ENCODE measurements at regions not wholly inside any gene's neighbourhood (a gene's known extent, or its start where the extent isn't known, plus 50 kb on each side); places are given as distances from the start of the nearest gene placed in this dataset.

- no peak overlapping the region for H3K27ac ChIP-seq (ENCODE audit: low read depth in 1 of 3, low read length in 2 of 3)
- 50 to 58% (median 53%) methylated on average over 5 of the region's 5 CpGs for WGBS, 3 donors
- DNase-seq (no peak), FAIRE-seq (no peak)
- H3K36me3 ChIP-seq (ENCODE audit: control insufficient read depth in 3 of 3, insufficient read depth in 2 of 3, low read depth in 1 of 3, low read length in 3 of 3): no peaks in the 10 kb centered on the region
- no peaks in the 10 kb centered on the region for H3K9me3 ChIP-seq (ENCODE audit: control insufficient read depth in 2 of 2, insufficient read depth in 1 of 2, low read depth in 1 of 2, low read length in 1 of 2)
- H3K4me3 ChIP-seq (ENCODE audit: low read depth in 1 of 3, low read length in 3 of 3): no peak overlapping the region
- H3K27me3 ChIP-seq (ENCODE audit: control insufficient read depth in 3 of 3, insufficient read depth in 3 of 3, low read length in 3 of 3): no peaks in the 10 kb centered on the region
- no peaks in the 10 kb centered on the region for H3K4me1 ChIP-seq (ENCODE audit: control insufficient read depth in 3 of 3, insufficient read depth in 2 of 3, low read depth in 1 of 3, low read length in 2 of 3)
These were observed 84.2 kb upstream of the SLC4A7 start for GRCh38 chr3:27568393-27568792.

GRCh38 chr3:27567251-27567650, 83.1 kb upstream of the SLC4A7 start:
- Histone ChIP-seq H3K36me3 (ENCODE audit: control insufficient read depth in 3 of 3, insufficient read depth in 2 of 3, low read depth in 1 of 3, low read length in 3 of 3) (no peaks in the 10 kb centered on the region), H3K4me1 (ENCODE audit: control insufficient read depth in 3 of 3, insufficient read depth in 2 of 3, low read depth in 1 of 3, low read length in 2 of 3) (no peaks in the 10 kb centered on the region), H3K4me3 (ENCODE audit: low read depth in 1 of 3, low read length in 3 of 3) (no peak overlapping the region), H3K27me3 (ENCODE audit: control insufficient read depth in 3 of 3, insufficient read depth in 3 of 3, low read length in 3 of 3) (no peaks in the 10 kb centered on the region), H3K9me3 (ENCODE audit: control insufficient read depth in 2 of 2, insufficient read depth in 1 of 2, low read depth in 1 of 2, low read length in 1 of 2) (no peaks in the 10 kb centered on the region), H3K27ac (ENCODE audit: low read depth in 1 of 3, low read length in 2 of 3) (no peak overlapping the region)
- peak; percentile 61 to 68 for DNase-seq
- FAIRE-seq: no peak
- WGBS, 3 donors: 18 to 71% (median 60%) methylated on average over 1 of the region's 1 CpG

- WGBS, 3 donors: 85 to 96% (median 93%) methylated on average over 5 of the region's 5 CpGs
- Histone ChIP-seq H3K27ac (ENCODE audit: low read depth in 1 of 3, low read length in 2 of 3) (no peak overlapping the region), H3K9me3 (ENCODE audit: control insufficient read depth in 2 of 2, insufficient read depth in 1 of 2, low read depth in 1 of 2, low read length in 1 of 2) (no peaks in the 10 kb centered on the region), H3K36me3 (ENCODE audit: control insufficient read depth in 3 of 3, insufficient read depth in 2 of 3, low read depth in 1 of 3, low read length in 3 of 3) (no peaks in the 10 kb centered on the region), H3K27me3 (ENCODE audit: control insufficient read depth in 3 of 3, insufficient read depth in 3 of 3, low read length in 3 of 3) (no peaks in the 10 kb centered on the region), H3K4me1 (ENCODE audit: control insufficient read depth in 3 of 3, insufficient read depth in 2 of 3, low read depth in 1 of 3, low read length in 2 of 3) (no peaks in the 10 kb centered on the region), H3K4me3 (ENCODE audit: low read depth in 1 of 3, low read length in 3 of 3) (no peak overlapping the region)
- DNase-seq: no peak
- FAIRE-seq: no peak
These were observed 81.1 kb upstream of the SLC4A7 start for GRCh38 chr3:27565201-27565852.

DNA sequence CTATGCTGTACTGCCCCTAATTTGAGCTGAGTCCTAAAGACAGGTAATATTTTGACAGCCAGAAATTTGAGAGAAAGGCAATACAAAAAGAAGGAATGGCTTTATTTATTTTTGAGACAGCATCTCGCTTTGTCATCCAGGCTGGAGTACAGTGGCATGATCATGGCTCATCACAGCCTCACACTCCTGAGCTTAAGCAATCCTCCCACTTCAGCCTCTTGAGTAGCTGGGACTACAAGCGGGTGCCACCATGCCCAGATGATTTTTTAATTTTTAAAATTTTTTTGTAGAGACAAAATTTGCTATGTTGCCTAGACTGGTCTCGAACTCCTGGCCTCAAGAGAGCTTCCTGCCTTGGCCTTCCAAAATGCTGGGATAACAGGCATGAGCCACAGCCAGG, 77.4 kb upstream of the SLC4A7 start:
- Histone ChIP-seq H3K4me3 (ENCODE audit: low read depth in 1 of 3, low read length in 3 of 3) (no peak overlapping the region), H3K36me3 (ENCODE audit: control insufficient read depth in 3 of 3, insufficient read depth in 2 of 3, low read depth in 1 of 3, low read length in 3 of 3) (no peaks in the 10 kb centered on the region), H3K9me3 (ENCODE audit: control insufficient read depth in 2 of 2, insufficient read depth in 1 of 2, low read depth in 1 of 2, low read length in 1 of 2) (no peaks in the 10 kb centered on the region), H3K4me1 (ENCODE audit: control insufficient read depth in 3 of 3, insufficient read depth in 2 of 3, low read depth in 1 of 3, low read length in 2 of 3) (no peaks in the 10 kb centered on the region), H3K27ac (ENCODE audit: low read depth in 1 of 3, low read length in 2 of 3) (no peak overlapping the region), H3K27me3 (ENCODE audit: control insufficient read depth in 3 of 3, insufficient read depth in 3 of 3, low read length in 3 of 3) (no peaks in the 10 kb centered on the region)
- FAIRE-seq (no peak), DNase-seq (no peak)
- WGBS, 3 donors: 95 to 98% (median 96%) methylated on average over 3 of the region's 3 CpGs

DNA sequence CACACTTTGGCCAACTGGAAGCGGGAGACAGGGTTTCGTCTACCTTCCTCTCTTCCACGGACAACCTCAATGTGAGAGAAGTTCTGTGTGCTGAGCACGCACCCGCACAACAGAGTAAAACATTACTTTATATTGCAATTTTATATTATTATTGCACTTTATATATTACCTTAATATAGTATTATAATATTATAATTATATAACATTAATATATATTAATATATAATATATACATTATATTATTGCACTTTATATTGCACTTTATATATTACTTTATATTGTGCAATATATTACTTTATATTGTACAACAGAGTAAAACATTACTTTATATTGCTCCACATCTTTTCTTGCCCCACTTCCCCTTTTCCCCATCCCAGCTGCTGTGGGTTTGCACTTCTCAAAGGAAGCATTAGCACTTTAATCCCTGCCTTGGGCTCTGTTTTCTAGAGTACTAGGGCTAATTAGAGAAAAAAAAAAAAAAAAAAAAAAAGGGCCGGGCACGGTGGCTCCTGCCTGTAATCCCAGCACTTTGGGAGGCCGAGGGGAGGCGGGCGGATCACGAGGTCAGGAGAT, 76.4 kb upstream of the SLC4A7 start:
- Histone ChIP-seq H3K4me3 (ENCODE audit: low read depth in 1 of 3, low read length in 3 of 3) (no peak overlapping the region), H3K36me3 (ENCODE audit: control insufficient read depth in 3 of 3, insufficient read depth in 2 of 3, low read depth in 1 of 3, low read length in 3 of 3) (no peaks in the 10 kb centered on the region), H3K9me3 (ENCODE audit: control insufficient read depth in 2 of 2, insufficient read depth in 1 of 2, low read depth in 1 of 2, low read length in 1 of 2) (no peaks in the 10 kb centered on the region), H3K27me3 (ENCODE audit: control insufficient read depth in 3 of 3, insufficient read depth in 3 of 3, low read length in 3 of 3) (no peaks in the 10 kb centered on the region), H3K27ac (ENCODE audit: low read depth in 1 of 3, low read length in 2 of 3) (no peak overlapping the region), H3K4me1 (ENCODE audit: control insufficient read depth in 3 of 3, insufficient read depth in 2 of 3, low read depth in 1 of 3, low read length in 2 of 3) (no peaks in the 10 kb centered on the region)
- FAIRE-seq (no peak), DNase-seq (no peak)
- WGBS, 3 donors: 84 to 95% (median 84%) methylated on average over 8 to 11 of the region's 11 CpGs

- FAIRE-seq (no peak), DNase-seq (no peak)
- Histone ChIP-seq H3K27ac (ENCODE audit: low read depth in 1 of 3, low read length in 2 of 3) (no peak overlapping the region), H3K4me1 (ENCODE audit: control insufficient read depth in 3 of 3, insufficient read depth in 2 of 3, low read depth in 1 of 3, low read length in 2 of 3) (no peaks in the 10 kb centered on the region), H3K27me3 (ENCODE audit: control insufficient read depth in 3 of 3, insufficient read depth in 3 of 3, low read length in 3 of 3) (no peaks in the 10 kb centered on the region), H3K9me3 (ENCODE audit: control insufficient read depth in 2 of 2, insufficient read depth in 1 of 2, low read depth in 1 of 2, low read length in 1 of 2) (no peaks in the 10 kb centered on the region), H3K4me3 (ENCODE audit: low read depth in 1 of 3, low read length in 3 of 3) (no peak overlapping the region), H3K36me3 (ENCODE audit: control insufficient read depth in 3 of 3, insufficient read depth in 2 of 3, low read depth in 1 of 3, low read length in 3 of 3) (no peaks in the 10 kb centered on the region)
- WGBS, 3 donors: 50 to 75% (median 68%) methylated on average over 6 of the region's 6 CpGs
These were observed 75.7 kb upstream of the SLC4A7 start for GRCh38 chr3:27559835-27560234.

- no peaks in the 10 kb centered on the region for H3K9me3 ChIP-seq (ENCODE audit: control insufficient read depth in 2 of 2, insufficient read depth in 1 of 2, low read depth in 1 of 2, low read length in 1 of 2)
- H3K4me1 ChIP-seq (ENCODE audit: control insufficient read depth in 3 of 3, insufficient read depth in 2 of 3, low read depth in 1 of 3, low read length in 2 of 3): no peaks in the 10 kb centered on the region
- H3K27ac ChIP-seq (ENCODE audit: low read depth in 1 of 3, low read length in 2 of 3): peak overlapping the region in 1 of 3 donors; percentile 14
- H3K4me3 ChIP-seq (ENCODE audit: low read depth in 1 of 3, low read length in 3 of 3): no peak overlapping the region
- no peaks in the 10 kb centered on the region for H3K27me3 ChIP-seq (ENCODE audit: control insufficient read depth in 3 of 3, insufficient read depth in 3 of 3, low read length in 3 of 3)
- FAIRE-seq: no peak
- DNase-seq: no peak
- no peaks in the 10 kb centered on the region for H3K36me3 ChIP-seq (ENCODE audit: control insufficient read depth in 3 of 3, insufficient read depth in 2 of 3, low read depth in 1 of 3, low read length in 3 of 3)
These were observed 75.2 kb upstream of the SLC4A7 start for GRCh38 chr3:27559381-27559780.

GRCh38 chr3:27557411-27557810, 73.2 kb upstream of the SLC4A7 start:
- Histone ChIP-seq H3K9me3 (ENCODE audit: control insufficient read depth in 2 of 2, insufficient read depth in 1 of 2, low read depth in 1 of 2, low read length in 1 of 2) (peaks cover 0 to 7% of the 10 kb centered on the region in 2 donors), H3K4me3 (ENCODE audit: low read depth in 1 of 3, low read length in 3 of 3) (no peak overlapping the region), H3K27me3 (ENCODE audit: control insufficient read depth in 3 of 3, insufficient read depth in 3 of 3, low read length in 3 of 3) (no peaks in the 10 kb centered on the region), H3K4me1 (ENCODE audit: control insufficient read depth in 3 of 3, insufficient read depth in 2 of 3, low read depth in 1 of 3, low read length in 2 of 3) (no peaks in the 10 kb centered on the region), H3K36me3 (ENCODE audit: control insufficient read depth in 3 of 3, insufficient read depth in 2 of 3, low read depth in 1 of 3, low read length in 3 of 3) (no peaks in the 10 kb centered on the region), H3K27ac (ENCODE audit: low read depth in 1 of 3, low read length in 2 of 3) (peak overlapping the region in 1 of 3 donors; percentile 50)
- DNase-seq: no peak
- WGBS, 3 donors: 92 to 97% (median 96%) methylated on average over 2 of the region's 2 CpGs
- no peak for FAIRE-seq

- WGBS, 3 donors: 78 to 91% (median 82%) methylated on average over 4 of the region's 4 CpGs
- FAIRE-seq (no peak), DNase-seq (no peak)
- no peak overlapping the region for H3K4me3 ChIP-seq (ENCODE audit: low read depth in 1 of 3, low read length in 3 of 3)
- H3K4me1 ChIP-seq (ENCODE audit: control insufficient read depth in 3 of 3, insufficient read depth in 2 of 3, low read depth in 1 of 3, low read length in 2 of 3): no peaks in the 10 kb centered on the region
- peaks cover 0 to 10% of the 10 kb centered on the region in 2 donors for H3K9me3 ChIP-seq (ENCODE audit: control insufficient read depth in 2 of 2, insufficient read depth in 1 of 2, low read depth in 1 of 2, low read length in 1 of 2)
- peak overlapping the region in 1 of 3 donors; percentile 50 for H3K27ac ChIP-seq (ENCODE audit: low read depth in 1 of 3, low read length in 2 of 3)
- no peaks in the 10 kb centered on the region for H3K36me3 ChIP-seq (ENCODE audit: control insufficient read depth in 3 of 3, insufficient read depth in 2 of 3, low read depth in 1 of 3, low read length in 3 of 3)
- H3K27me3 ChIP-seq (ENCODE audit: control insufficient read depth in 3 of 3, insufficient read depth in 3 of 3, low read length in 3 of 3): no peaks in the 10 kb centered on the region
These were observed 72.7 kb upstream of the SLC4A7 start for GRCh38 chr3:27556887-27557286.
